HG03460 (cell line): ENCODE measurements at regions not wholly inside any gene's neighbourhood (a gene's known extent, or its start where the extent isn't known, plus 50 kb on each side); places are given as distances from the start of the nearest gene placed in this dataset.
"Not testable (repeated sequence)": the region's sequence is repeated elsewhere in the genome, so short reads cannot be mapped to it uniquely, and the experiment has no call there.

ENCODE experiments used
- ATAC-seq: cut with Tn5 transposase; IDR thresholded peaks from one replicate; pipeline ENCODE4 v1.9.1; 2021; ENCODE audit not compliant: unreplicated experiment

- ATAC-seq = no peak
Measured at GRCh38 chr11:107276077-107276476, 181.5 kb downstream of the CWF19L2 start.

GRCh38 chr11:107275632-107276031, 182.0 kb downstream of the CWF19L2 start:
- ATAC-seq = no peak

DNA sequence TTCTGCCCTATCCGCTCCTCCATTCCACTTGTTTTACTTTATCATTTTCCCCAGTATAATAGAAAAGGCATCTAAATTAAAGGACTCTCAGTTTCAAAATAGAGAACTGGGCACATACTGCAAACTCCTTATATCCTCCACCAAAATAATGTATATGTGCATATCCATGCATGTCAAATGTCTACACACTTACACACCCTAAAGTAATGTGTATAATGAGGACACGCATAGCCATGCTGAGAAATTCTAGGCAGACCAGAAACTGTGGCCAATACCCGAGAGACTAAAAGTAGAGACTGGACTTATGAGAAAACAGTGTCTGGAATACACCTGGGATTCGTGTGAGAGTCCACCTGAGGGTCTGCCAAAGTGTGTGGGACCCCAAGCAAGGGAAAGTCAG, 183.5 kb downstream of the CWF19L2 start:
- ATAC-seq = no peak

GRCh38 chr11:107272561-107272960, 185.1 kb downstream of the CWF19L2 start:
- ATAC-seq = no peak

DNA sequence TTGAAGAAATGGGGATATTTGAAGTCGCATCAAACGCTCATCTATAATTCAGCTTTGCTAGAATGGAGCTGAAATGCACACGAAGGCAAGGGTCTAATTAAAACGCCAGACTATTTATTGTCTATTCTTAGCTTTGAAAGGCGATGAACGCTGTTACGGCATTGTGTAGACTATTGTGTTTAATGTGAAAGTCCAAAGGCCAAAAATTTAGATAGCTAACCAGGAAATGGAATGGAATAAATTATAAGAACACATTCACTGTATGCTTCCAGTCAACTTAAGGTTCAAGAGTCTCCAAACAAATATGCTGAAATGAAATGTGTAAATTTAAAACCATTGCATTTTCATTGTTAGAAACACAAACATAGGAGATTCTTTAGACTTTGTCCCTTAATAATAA, 186.2 kb downstream of the CWF19L2 start:
- ATAC-seq = no peak

DNA sequence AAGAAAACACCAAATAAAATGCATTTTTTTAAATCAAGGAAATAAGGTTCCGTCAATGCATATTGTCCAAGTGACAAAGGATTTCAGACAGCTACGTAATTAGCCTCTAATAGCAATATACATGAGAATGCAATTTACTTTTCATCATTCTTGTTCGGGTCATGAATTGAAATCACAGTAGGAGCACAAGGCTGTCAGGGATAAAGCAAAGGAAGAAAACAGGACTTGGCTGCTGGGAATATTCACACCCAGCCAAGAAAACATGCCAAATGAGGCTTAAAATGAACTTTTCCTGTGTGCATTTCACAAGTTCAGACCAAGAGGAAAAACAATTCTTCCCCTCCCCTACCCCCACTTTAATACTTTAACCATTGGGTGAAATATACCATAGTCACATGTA, 188.6 kb downstream of the CWF19L2 start:
- no peak for ATAC-seq

DNA sequence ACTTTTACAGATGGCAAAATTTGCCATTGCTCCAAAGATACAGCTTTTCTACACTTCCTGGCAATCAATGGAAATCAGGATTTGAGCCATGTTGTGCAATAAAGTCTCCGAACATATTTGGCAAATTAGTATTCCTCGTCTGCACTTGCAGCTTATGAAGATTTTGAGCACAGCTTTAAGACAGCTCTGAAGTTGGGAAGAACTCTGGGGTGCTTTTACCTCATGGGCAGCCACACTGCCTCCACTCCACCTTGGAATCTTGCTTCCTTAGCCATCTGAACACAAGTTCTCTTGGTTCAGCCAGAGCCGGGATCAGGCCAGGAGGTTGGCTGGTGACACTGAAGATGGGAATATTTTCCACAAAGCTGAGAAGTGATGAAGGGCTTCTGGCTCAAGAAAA, 191.2 kb downstream of the CWF19L2 start:
- ATAC-seq = no peak

DNA sequence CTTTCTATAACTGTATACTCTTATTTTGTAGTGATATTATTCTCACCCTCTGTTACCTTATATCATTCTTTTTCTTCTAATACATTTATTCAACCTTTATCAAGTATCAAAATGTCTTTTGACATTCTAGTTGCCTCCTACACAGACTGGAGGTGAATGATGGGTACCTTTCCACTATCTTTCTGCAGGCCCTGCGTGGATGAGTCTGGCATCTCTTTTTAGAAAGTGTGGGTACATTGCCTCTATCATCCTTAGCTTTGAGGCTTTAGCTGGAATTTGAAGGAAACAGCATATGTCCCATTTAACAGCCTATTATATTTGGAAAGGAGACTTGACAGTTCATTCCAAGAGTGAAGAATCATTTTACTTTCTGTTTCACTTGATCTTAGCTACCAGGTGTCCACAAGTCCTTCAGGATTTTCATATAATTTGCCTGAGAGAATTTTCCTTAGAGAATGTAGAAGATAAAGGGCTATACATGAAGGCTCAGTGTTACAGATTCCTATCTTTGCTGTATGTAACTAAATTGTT, 192.0 kb downstream of the CWF19L2 start:
- ATAC-seq = no peak

- no peak for ATAC-seq
Measured at GRCh38 chr11:107263844-107264563, 193.6 kb downstream of the CWF19L2 start.

DNA sequence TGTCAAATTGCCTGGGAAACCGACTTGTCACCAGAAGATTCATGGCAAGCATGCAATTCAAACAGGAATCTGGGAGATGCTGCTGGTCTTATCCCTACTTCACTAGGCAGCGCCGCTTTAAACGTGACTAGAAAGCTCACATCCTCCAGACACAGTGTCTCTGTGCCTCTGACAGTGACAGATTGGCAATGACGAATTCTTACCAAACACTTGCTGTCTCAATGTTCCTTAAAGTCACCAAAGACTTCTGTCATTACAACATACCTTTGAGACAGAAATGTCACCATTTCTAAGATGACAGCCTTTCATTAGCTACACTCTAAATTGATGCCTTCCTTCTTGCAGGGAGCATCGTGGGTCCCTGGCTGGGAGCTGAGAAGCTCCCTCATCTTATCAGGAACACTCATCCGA, 197.8 kb downstream of the CWF19L2 start:
- ATAC-seq = no peak

- ATAC-seq = no peak
Measured at GRCh38 chr11:107257710-107258109, 199.9 kb downstream of the CWF19L2 start.

DNA sequence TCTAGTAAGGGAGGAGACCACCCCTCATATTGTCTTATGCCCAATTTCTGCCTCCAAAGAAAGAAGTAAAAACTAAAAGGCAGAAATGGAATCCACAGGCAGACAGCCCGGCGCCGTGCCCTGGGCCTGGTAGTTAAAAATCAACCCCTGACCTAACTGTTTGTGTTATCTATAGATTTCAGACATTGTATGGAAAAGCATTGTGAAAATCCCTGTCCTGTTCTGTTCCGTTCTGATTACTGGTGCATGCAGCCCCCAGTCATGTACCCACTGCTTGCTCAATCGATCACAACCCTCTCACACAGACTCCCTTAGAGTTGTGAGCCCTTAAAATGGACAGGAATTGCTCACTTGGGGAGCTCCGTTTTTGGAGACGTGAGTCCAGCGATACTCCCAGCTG, 204.0 kb downstream of the CWF19L2 start:
- ATAC-seq = not testable (repeated sequence)

- ATAC-seq = peak; percentile 89
Measured at GRCh38 chr11:107252429-107253161, 205.0 kb downstream of the CWF19L2 start.

DNA sequence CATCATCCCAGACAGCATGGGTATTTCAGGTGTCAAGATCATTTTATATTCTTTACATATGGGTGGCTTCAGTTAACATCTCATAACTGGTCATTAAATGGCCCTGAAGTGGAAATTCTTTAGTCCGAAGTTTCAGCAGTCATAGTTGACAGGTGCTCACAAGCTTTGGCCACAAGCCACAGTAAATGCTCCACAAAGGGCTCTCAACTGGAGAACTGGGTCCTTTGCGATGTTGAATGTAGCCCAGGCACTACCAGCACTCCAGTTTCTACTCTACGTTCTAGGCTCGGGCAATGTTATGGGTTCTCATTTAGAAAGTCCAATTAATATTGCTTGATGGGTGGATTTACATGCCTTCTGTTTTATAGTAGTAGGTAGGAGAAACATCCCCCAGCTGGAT, 206.3 kb downstream of the CWF19L2 start:
- ATAC-seq = no peak

GRCh38 chr11:107250017-107250416, 207.6 kb downstream of the CWF19L2 start:
- no peak for ATAC-seq

- ATAC-seq = no peak
Measured at GRCh38 chr11:107249054-107249453, 208.6 kb downstream of the CWF19L2 start.

DNA sequence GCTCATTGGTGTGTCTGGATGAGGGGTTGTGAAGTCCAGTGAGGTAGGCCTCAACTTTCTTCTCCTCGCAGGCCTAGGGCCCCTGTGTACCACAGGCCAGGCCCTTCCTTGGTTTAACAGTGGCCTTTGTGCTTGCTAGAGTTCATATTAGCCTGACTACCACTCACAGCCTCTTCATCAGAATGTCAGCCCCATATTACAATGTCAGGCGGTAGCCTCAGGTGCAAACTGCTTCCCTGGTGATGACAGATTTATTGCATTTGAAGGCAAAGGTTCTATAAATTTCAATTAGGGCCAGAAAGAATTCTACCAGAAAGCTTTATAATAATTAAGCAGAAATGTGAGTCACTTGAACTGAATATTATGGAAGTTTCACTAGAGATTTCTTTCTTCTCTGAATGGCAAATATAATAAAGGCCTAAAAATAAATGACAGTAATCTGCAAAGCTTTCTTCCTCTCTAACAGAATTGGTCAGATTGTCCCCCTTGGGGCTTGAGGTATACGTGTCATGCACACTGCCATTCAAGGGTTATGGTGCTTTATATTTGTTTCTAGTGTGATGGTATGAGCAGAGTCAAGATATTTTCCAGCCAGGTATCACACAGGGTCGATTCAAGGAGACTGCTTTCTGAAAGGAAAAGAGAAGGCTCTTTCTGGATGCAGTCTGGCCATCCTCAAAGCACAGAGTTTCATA, 210.3 kb downstream of the CWF19L2 start:
- no peak for ATAC-seq

DNA sequence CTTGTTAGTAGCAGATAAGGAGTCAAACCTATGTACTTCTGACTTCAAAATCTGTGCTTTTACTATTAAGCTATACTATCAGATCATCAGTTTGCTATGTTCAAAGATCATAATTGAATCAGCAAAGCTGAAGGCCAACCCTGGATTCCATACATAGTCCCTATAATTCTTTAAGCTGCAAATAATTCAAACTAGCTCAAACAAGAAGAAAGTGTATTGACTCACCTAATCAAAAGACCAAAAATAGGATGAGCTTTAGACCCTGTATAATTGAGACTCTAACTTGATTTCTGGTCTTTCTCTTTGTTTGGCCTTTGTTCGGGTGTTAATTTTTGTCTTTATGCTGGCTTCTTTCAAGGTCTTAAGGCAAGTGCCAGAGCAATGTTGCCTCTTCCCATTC, 213.7 kb downstream of the CWF19L2 start:
- ATAC-seq = no peak

DNA sequence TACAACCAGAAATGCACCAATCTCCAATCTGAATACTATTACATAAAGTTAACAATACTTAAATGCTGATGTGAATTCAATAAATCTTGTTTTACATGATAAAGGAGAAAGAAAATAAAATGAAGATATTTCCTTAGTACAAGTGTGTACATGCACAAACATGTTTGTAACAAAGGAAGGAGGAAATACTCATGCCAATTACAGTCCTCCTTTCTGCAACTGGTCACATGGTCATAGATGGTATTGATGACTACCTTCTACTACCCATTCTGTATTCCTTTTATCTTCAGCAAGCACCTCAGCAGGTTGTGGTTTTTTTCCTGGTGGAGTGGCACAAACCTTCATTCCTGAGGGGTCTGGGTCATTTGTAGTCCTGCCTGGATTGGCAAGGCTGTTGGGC, 214.2 kb upstream of the GUCY1A2 start:
- ATAC-seq = no peak

DNA sequence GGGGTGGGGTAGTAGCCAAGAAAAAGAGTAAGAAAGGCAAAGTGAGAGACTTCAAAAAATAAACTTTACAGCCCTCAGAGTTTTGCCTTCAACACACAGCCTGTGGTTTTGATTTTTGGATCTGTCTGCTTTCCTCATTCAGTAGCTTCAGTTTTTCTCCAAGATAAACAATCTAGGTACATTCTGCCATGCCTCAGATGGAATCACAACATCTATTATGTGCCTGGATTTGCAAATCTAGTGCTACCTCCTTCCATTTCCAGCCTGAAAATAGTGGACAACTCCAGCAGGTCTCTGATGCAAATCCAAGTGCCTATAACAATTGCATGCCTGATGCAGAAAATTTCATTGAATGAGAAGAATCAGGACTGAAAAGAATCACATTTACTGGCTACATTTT, 206.6 kb upstream of the GUCY1A2 start:
- ATAC-seq = no peak

GRCh38 chr11:107222916-107223460, 204.7 kb upstream of the GUCY1A2 start:
- ATAC-seq = no peak
